Lower leg skin (tissue), 3 donors: ENCODE measurements at regions not wholly inside any gene's neighbourhood (a gene's known extent, or its start where the extent isn't known, plus 50 kb on each side); places are given as distances from the start of the nearest gene placed in this dataset.

Source experiments
- CTCF ChIP-seq, 3 donors: fragments of 450-650 bp; IDR thresholded peaks; one replicate each; pipeline ENCODE4 v1.5.1; 2016; ENCODE audit warnings: antibody characterized with exemption in 3 of 3, mild to moderate bottlenecking in 3 of 3, moderate library complexity in 2 of 3
- POLR2A ChIP-seq, 2 donors: fragments of 450-650 bp; IDR thresholded peaks; one replicate each; pipeline ENCODE4 v1.6.1; 2016 to 2017; ENCODE audit warnings: antibody characterized with exemption in 2 of 2, mild to moderate bottlenecking in 1 of 2, moderate library complexity in 1 of 2

DNA sequence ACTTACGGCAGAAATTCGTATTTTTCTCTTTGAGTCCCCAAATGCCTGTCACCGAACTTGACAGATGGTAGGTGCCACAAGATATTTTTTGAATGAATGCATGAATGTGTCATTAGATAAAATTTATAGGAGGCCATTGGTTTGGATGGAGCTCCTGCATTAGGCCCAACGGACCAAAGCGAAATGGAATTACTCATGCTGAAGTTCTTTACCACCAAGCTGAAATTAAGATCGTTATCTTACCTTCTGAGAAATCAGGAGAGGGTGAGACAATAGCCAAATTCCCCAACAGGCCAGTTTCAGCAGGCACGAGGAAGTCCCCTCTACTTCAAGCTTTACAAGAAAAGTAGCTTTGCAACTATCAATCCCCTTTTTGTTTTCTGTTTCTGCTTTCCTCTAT is 452.5 kb upstream of the ARGLU1 start:
- TF ChIP-seq POLR2A (IDR thresholded peaks at IDR 0.05) (no peak), CTCF (IDR thresholded peaks at IDR 0.05) (no peak)
